H9 (cell line): ENCODE measurements at regions not wholly inside any gene's neighbourhood (a gene's known extent, or its start where the extent isn't known, plus 50 kb on each side); places are given as distances from the start of the nearest gene placed in this dataset.

ENCODE experiments used
- DNase-seq: peaks from one replicate; pipeline ENCODE4 v3.0.0-alpha.2; 2017
- H2AFZ ChIP-seq: one replicate; pipeline ENCODE4 v1.6.1; 2013; ENCODE audit warnings: mild to moderate bottlenecking, low read length, control low read depth, moderate library complexity
- H2AK5ac ChIP-seq: 2 replicates; pipeline ENCODE4 v1.6.1; 2013; ENCODE audit warnings: low read length, control low read depth, mixed read lengths; ENCODE audit not compliant: insufficient read length
- H2BK120ac ChIP-seq: one replicate; pipeline ENCODE4 v1.6.1; 2013; ENCODE audit warnings: low read depth, mild to moderate bottlenecking, low read length, control low read depth, inconsistent platforms; ENCODE audit not compliant: poor library complexity, severe bottlenecking
- H2BK12ac ChIP-seq: 2 replicates; pipeline ENCODE4 v1.6.1; 2013; ENCODE audit warnings: low read length, control low read depth, mixed read lengths, low read depth; ENCODE audit not compliant: insufficient read length
- H2BK15ac ChIP-seq: 2 replicates; pipeline ENCODE4 v1.6.1; 2013; ENCODE audit warnings: low read depth, low read length, control low read depth
- H2BK20ac ChIP-seq: one replicate; pipeline ENCODE4 v1.6.1; 2013; ENCODE audit warnings: low read depth, mild to moderate bottlenecking, low read length, control low read depth, inconsistent platforms; ENCODE audit not compliant: poor library complexity, severe bottlenecking
- H2BK5ac ChIP-seq: 2 replicates; pipeline ENCODE4 v1.6.1; 2013; ENCODE audit warnings: low read length, control low read depth, mixed read lengths; ENCODE audit not compliant: insufficient read length
- H3K14ac ChIP-seq: 2 replicates; pipeline ENCODE4 v1.6.1; 2013; ENCODE audit warnings: low read length, control low read depth; ENCODE audit not compliant: insufficient read depth
- H3K18ac ChIP-seq: 2 replicates; pipeline ENCODE4 v1.6.1; 2013; ENCODE audit warnings: low read depth, mild to moderate bottlenecking, mixed read lengths, low read length, control low read depth; ENCODE audit not compliant: insufficient read length
- H3K23ac ChIP-seq: 2 replicates; pipeline ENCODE4 v1.6.1; 2013; ENCODE audit warnings: low read length, control low read depth, mixed read lengths, low read depth; ENCODE audit not compliant: insufficient read length
- H3K23me2 ChIP-seq: 2 replicates; pipeline ENCODE4 v1.6.1; 2013; ENCODE audit warnings: low read depth, mild to moderate bottlenecking, mixed read lengths, low read length, control low read depth; ENCODE audit not compliant: insufficient read length, poor library complexity, severe bottlenecking
- H3K27ac ChIP-seq: 2 replicates; pipeline ENCODE4 v1.5.1; 2013; ENCODE audit warnings: low read length, control low read depth, mixed read lengths, low read depth; ENCODE audit not compliant: insufficient read length
- H3K27me3 ChIP-seq: 2 replicates; pipeline ENCODE4 v1.6.1; 2013; ENCODE audit warnings: low read length, control low read depth, inconsistent platforms; ENCODE audit not compliant: insufficient read depth
- H3K4ac ChIP-seq: 2 replicates; pipeline ENCODE4 v1.6.1; 2013; ENCODE audit warnings: low read depth, mild to moderate bottlenecking, control low read depth, inconsistent platforms, low read length, moderate library complexity
- H3K4me1 ChIP-seq: 2 replicates; pipeline ENCODE4 v1.6.1; 2013; ENCODE audit warnings: low read length, control low read depth, inconsistent platforms; ENCODE audit not compliant: insufficient read depth
- H3K4me2 ChIP-seq: 2 replicates; pipeline ENCODE4 v1.6.1; 2013; ENCODE audit warnings: low read length, control low read depth, mixed read lengths; ENCODE audit not compliant: insufficient read length, insufficient read depth
- H3K56ac ChIP-seq: 2 replicates; pipeline ENCODE4 v1.6.1; 2013; ENCODE audit warnings: low read depth, mild to moderate bottlenecking, mixed read lengths, low read length, control low read depth; ENCODE audit not compliant: insufficient read length
- H3K79me1 ChIP-seq: 2 replicates; pipeline ENCODE4 v1.6.1; 2013; ENCODE audit warnings: low read depth, mild to moderate bottlenecking, moderate library complexity, low read length, control low read depth, inconsistent platforms; ENCODE audit not compliant: insufficient read depth, poor library complexity, severe bottlenecking
- H3K79me2 ChIP-seq: 2 replicates; pipeline ENCODE4 v1.6.1; 2013; ENCODE audit warnings: low read length, control low read depth, inconsistent platforms; ENCODE audit not compliant: insufficient read depth
- H3K9ac ChIP-seq: 2 replicates; pipeline ENCODE4 v1.6.1; 2013; ENCODE audit warnings: low read length, control low read depth, mixed read lengths; ENCODE audit not compliant: insufficient read length; ENCODE audit errors: extremely low read depth
- H3K9me3 ChIP-seq: one replicate; pipeline ENCODE4 v1.6.1; 2013; ENCODE audit warnings: low read depth, low read length, inconsistent platforms; ENCODE audit not compliant: control insufficient read depth
- H3T11ph ChIP-seq: one replicate; pipeline ENCODE4 v1.6.1; 2013; ENCODE audit warnings: mild to moderate bottlenecking, low read length, control low read depth, inconsistent platforms
- H4K20me1 ChIP-seq: one replicate; pipeline ENCODE4 v1.6.1; 2013; ENCODE audit not compliant: control insufficient read depth, insufficient read length, insufficient read depth
- H4K5ac ChIP-seq: 2 replicates; pipeline ENCODE4 v1.6.1; 2013; ENCODE audit warnings: low read depth, mild to moderate bottlenecking, mixed read lengths, low read length, control low read depth; ENCODE audit not compliant: insufficient read length
- H4K8ac ChIP-seq: replicated peaks from 2 replicates; pipeline ENCODE4 v1.6.1; 2013; ENCODE audit warnings: low read length, control low read depth, mixed read lengths, low read depth; ENCODE audit not compliant: insufficient read length
- H4K91ac ChIP-seq: 2 replicates; pipeline ENCODE4 v1.6.1; 2013; ENCODE audit warnings: low read depth, mild to moderate bottlenecking, moderate library complexity, mixed read lengths, low read length, control low read depth; ENCODE audit not compliant: insufficient read length
- H3K27ac Mint-ChIP-seq, 3 experiments: 2 replicates in 2 of 3; 3 replicates in 1 of 3; pipeline ENCODE4 v1.8.0; 2020 to 2021; ENCODE audit warnings: mixed read lengths in 3 of 3, mild to moderate bottlenecking in 1 of 3, moderate library complexity in 1 of 3
- H3K27me3 Mint-ChIP-seq: 2 replicates; pipeline ENCODE4 v1.8.0; 2021; ENCODE audit warnings: low read depth, mild to moderate bottlenecking, moderate library complexity, mixed read lengths
- H3K36me3 Mint-ChIP-seq, 3 experiments: 2 replicates in 2 of 3; 3 replicates in 1 of 3; pipeline ENCODE4 v1.8.0; 2020 to 2021; ENCODE audit warnings: low read depth in 3 of 3, mixed read lengths in 3 of 3; ENCODE audit not compliant: insufficient read depth in 1 of 3
- H3K4me1 Mint-ChIP-seq, 2 experiments: 2 replicates each; pipeline ENCODE4 v1.8.0; 2020; ENCODE audit warnings: mixed read lengths in 2 of 2
- H3K4me3 Mint-ChIP-seq, 2 experiments: 2 replicates in 1 of 2; 3 replicates in 1 of 2; pipeline ENCODE4 v1.8.0; 2020 to 2021; ENCODE audit warnings: mild to moderate bottlenecking in 2 of 2, mixed read lengths in 2 of 2, moderate library complexity in 1 of 2
- H3K9me3 Mint-ChIP-seq, 2 experiments: 2 replicates in 1 of 2; 3 replicates in 1 of 2; pipeline ENCODE4 v1.8.0; 2020; ENCODE audit warnings: mild to moderate bottlenecking in 2 of 2, mixed read lengths in 2 of 2, moderate library complexity in 1 of 2
- CTCF ChIP-seq: fragments of 200-600 bp; sonication (generic); conservative IDR thresholded peaks from 3 replicates; pipeline ENCODE4 v1.8.0; 2021; ENCODE audit warnings: antibody characterized with exemption, mild to moderate bottlenecking
- WGBS: extraction: QIAGEN DNeasy Blood & Tissue Kit; methylation state at CpG from one replicate; pipeline ENCODE4 v1.1.7; 2013; ENCODE audit warnings: missing lambda C conversion rate, low lambda C conversion rate, mixed read lengths; ENCODE audit not compliant: insufficient read length; ENCODE audit errors: extremely low coverage; 5-methylcytosine and 5-hydroxymethylcytosine counted together

GRCh38 chr10:10225136-10225676 is 792.5 kb upstream of the CELF2 start:
- WGBS = no CpG with 5 or more reads among the region's 4 CpGs
- TF ChIP-seq CTCF = no peak
- H2BK12ac ChIP-seq = no peak overlapping the region
- no peak overlapping the region for H3K23ac ChIP-seq
- no peak overlapping the region for H3T11ph ChIP-seq
- H2BK15ac ChIP-seq = no peak overlapping the region
- H4K5ac ChIP-seq = no peak overlapping the region
- H3K9me3 ChIP-seq = no peaks in the 10 kb centered on the region
- H3K79me2 ChIP-seq = no peaks in the 10 kb centered on the region
- H2AFZ ChIP-seq = no peak overlapping the region
- H4K20me1 ChIP-seq = no peaks in the 10 kb centered on the region
- Mint-ChIP-seq H3K36me3 (peaks cover 0 to 13% (median 2%) of the 10 kb centered on the region in 3 experiments; a peak in 6 of 7 replicates), H3K9me3 (peaks cover 3 to 7% of the 10 kb centered on the region in 2 experiments; a peak in 2 of 5 replicates), H3K4me3 (no peak overlapping the region), H3K27ac (no peak overlapping the region), H3K27me3 (no peaks in the 10 kb centered on the region), H3K4me1 (0 out of 4 replicates have a peak, but pooled peaks cover 0 to 4% of the 10 kb centered on the region in 2 experiments)
- no peak overlapping the region for H3K9ac ChIP-seq
- no peaks in the 10 kb centered on the region for H3K27me3 ChIP-seq
- H3K4me2 ChIP-seq = no peak overlapping the region
- no peak for DNase-seq
- H3K27ac ChIP-seq = no peak overlapping the region
- H3K4me1 ChIP-seq = peaks cover 3% of the 10 kb centered on the region; the same call in 1 of the 2 replicates
- H3K14ac ChIP-seq = no peak overlapping the region
- no peak overlapping the region for H3K56ac ChIP-seq
- H3K18ac ChIP-seq = no peak overlapping the region
- no peak overlapping the region for H4K8ac ChIP-seq
- H2BK5ac ChIP-seq = no peak overlapping the region
- no peak overlapping the region for H2AK5ac ChIP-seq
- no peaks in the 10 kb centered on the region for H3K23me2 ChIP-seq
- no peaks in the 10 kb centered on the region for H3K79me1 ChIP-seq
- H4K91ac ChIP-seq = no peak overlapping the region
- H3K4ac ChIP-seq = no peak overlapping the region
- no peak overlapping the region for H2BK20ac ChIP-seq
- H2BK120ac ChIP-seq = no peak overlapping the region
